GM13976 (cell line): ENCODE measurements at regions not wholly inside any gene's neighbourhood (a gene's known extent, or its start where the extent isn't known, plus 50 kb on each side); places are given as distances from the start of the nearest gene placed in this dataset.
"Not testable (repeated sequence)": the region's sequence is repeated elsewhere in the genome, so short reads cannot be mapped to it uniquely, and the experiment has no call there.

Source experiments
- DNase-seq: peaks from one replicate; pipeline ENCODE4 v3.0.0; 2012; ENCODE audit warnings: low spot score
- in situ Hi-C: fragments of 300-500 bp; cut with MboI; formaldehyde crosslinking; loops from one replicate; pipeline ENCODE4 v1.12.0; 2022; ENCODE audit warnings: low sequenced_read_pairs, mixed read lengths, inconsistent platforms; ENCODE audit not compliant: unreplicated experiment
- TF ChIP-seq, protein P1 (sequence below): IDR thresholded peaks from 2 replicates; pipeline ENCODE4 v1.5.1; 2012; ENCODE audit warnings: borderline replicate concordance, mild to moderate bottlenecking; ENCODE audit not compliant: insufficient read depth; ENCODE audit errors: extremely low read depth, missing control alignments, control extremely low read depth

GRCh38 chr7:68247571-68247970 is 1250.9 kb downstream of the TYW1 start:
- TF ChIP-seq, protein P1, sequence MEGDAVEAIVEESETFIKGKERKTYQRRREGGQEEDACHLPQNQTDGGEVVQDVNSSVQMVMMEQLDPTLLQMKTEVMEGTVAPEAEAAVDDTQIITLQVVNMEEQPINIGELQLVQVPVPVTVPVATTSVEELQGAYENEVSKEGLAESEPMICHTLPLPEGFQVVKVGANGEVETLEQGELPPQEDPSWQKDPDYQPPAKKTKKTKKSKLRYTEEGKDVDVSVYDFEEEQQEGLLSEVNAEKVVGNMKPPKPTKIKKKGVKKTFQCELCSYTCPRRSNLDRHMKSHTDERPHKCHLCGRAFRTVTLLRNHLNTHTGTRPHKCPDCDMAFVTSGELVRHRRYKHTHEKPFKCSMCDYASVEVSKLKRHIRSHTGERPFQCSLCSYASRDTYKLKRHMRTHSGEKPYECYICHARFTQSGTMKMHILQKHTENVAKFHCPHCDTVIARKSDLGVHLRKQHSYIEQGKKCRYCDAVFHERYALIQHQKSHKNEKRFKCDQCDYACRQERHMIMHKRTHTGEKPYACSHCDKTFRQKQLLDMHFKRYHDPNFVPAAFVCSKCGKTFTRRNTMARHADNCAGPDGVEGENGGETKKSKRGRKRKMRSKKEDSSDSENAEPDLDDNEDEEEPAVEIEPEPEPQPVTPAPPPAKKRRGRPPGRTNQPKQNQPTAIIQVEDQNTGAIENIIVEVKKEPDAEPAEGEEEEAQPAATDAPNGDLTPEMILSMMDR, result no peak
- no peak for DNase-seq
- in situ Hi-C loops, result no loop called here

GRCh38 chr7:68248973-68249372 is 1252.3 kb downstream of the TYW1 start:
- no peak for DNase-seq
- in situ Hi-C loops, result no loop called here
- TF ChIP-seq, protein P1, result no peak

DNA sequence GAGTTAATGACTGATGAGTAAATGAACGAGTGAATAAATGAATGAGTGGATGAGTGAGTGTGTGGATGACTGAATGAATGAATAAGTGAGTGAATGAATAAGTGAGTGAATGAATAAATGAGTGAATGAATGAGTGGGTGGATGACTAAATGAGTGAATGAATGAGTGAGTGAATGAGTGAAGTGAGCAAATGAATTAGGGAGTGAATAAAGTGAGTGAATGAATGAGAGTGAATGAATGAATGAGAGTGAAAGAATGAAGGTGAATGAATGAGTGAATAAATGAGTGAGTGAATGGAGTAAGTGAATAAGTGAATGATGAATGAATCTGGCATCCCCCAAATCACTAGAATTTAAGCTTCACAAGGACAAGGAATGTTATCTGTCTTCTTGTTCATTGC is 1253.0 kb downstream of the TYW1 start:
- in situ Hi-C loops, result no loop called here
- TF ChIP-seq, protein P1, result no peak
- no peak for DNase-seq

DNA sequence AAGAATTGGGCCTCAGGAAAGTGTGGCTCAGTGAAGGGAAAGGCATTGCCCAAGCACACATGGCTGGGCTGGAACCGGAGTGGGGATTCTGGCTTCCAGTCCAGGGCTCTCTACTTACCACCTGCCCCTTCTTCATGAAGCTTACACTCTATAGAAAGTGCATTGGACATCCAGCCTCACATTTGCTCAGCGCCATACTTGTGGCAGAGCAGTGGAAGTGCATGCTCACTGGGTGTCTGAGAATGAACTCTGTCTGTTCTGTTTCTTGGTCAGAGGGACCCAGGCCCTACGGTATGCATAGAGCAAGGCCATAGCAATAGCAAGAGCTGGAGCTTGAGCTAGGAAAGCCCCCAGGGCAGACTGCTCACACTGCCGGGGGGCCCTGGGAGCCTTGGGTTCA is 1253.5 kb downstream of the TYW1 start:
- in situ Hi-C loops, result no loop called here
- no peak for DNase-seq
- TF ChIP-seq, protein P1, result no peak

GRCh38 chr7:68254815-68255214 is 1258.2 kb downstream of the TYW1 start:
- in situ Hi-C loops, DNase-seq: not testable (repeated sequence)

- in situ Hi-C loops, result no loop called here
- no peak for DNase-seq
Measured at GRCh38 chr7:68256295-68256694, 1259.7 kb downstream of the TYW1 start.

DNA sequence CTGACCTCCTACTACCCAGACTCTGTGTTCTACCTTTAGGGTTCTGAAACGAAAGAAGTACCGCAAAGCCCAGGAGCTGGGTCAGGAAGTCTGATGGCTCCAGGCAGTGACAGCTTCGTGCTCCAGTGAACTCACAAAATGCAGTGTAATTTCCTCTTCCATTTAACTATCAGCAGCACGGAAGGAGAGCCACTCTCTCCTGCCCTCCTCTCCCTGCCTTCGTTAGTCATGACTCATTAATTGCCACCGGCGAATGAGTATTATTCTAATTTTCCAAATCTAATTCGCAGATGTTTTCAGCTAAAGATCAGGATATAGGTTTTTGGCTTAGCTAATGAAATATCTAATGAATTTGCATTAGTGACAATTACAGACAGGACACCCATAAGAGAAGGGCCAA is 1262.0 kb downstream of the TYW1 start:
- in situ Hi-C loops, result no loop called here
- TF ChIP-seq, protein P1, result no peak
- no peak for DNase-seq

More at GRCh38 chr7:68256295-68256694, 1259.7 kb downstream of the TYW1 start:
- TF ChIP-seq, protein P1, result no peak
